ENCODE measurements at regions not wholly inside any gene's neighbourhood (a gene's known extent, or its start where the extent isn't known, plus 50 kb on each side); places are given as distances from the start of the nearest gene placed in this dataset.

- SMC1A ChIA-PET (ENCODE audit: uncharacterized antibody, unreplicated experiment): no interaction called here
- DNase-seq (ENCODE audit: low read depth, low spot score) (no peak), ATAC-seq (no peak), FAIRE-seq (no peak)
- no peaks in the 10 kb centered on the region for H3K27me3 ChIP-seq (replicated peaks in 1 of 2; ENCODE audit: control insufficient read depth in 2 of 2, insufficient read depth in 2 of 2, low read length in 1 of 2)
- no peak overlapping the region for H3K27ac ChIP-seq (ENCODE audit: control insufficient read depth, insufficient read depth)
- 0% methylated on average over 1 of the region's 1 CpG for WGBS (ENCODE audit: insufficient coverage, insufficient replicate concordance, low lambda C conversion rate, missing lambda C conversion rate)
- no peak overlapping the region for H2AFZ ChIP-seq (ENCODE audit: control insufficient read depth, low read depth, low read length)
- H3K79me2 ChIP-seq (ENCODE audit: control insufficient read depth, insufficient read depth, low read length): no peaks in the 10 kb centered on the region
- no peak overlapping the region for H3K9ac ChIP-seq (ENCODE audit: control insufficient read depth, insufficient read depth, low read length)
- H3K9me3 ChIP-seq (replicated peaks; ENCODE audit: control insufficient read depth, insufficient read depth, low read length): no peaks in the 10 kb centered on the region
- intact Hi-C loops (cut with micrococcal nuclease; ENCODE audit: unreplicated experiment) (no loop called here), in situ Hi-C loops (cut with MboI) (no loop called here)
- no peaks in the 10 kb centered on the region for H4K20me1 ChIP-seq (ENCODE audit: control insufficient read depth, insufficient read depth)
- H3K4me3 ChIP-seq: no peak overlapping the region
- H3K36me3 ChIP-seq (ENCODE audit: control insufficient read depth in 2 of 2, insufficient read depth in 2 of 2, low read length in 1 of 2): no peaks in the 10 kb centered on the region
- H3K4me1 ChIP-seq (ENCODE audit: control insufficient read depth, insufficient read depth, low read length): no peaks in the 10 kb centered on the region
- no peak overlapping the region for H3K4me2 ChIP-seq (ENCODE audit: control insufficient read depth, insufficient read depth)
- POLR2A ChIA-PET: interaction anchor here (0.7 kb wide), 1 partner anchor 402 kb away, joined by 4 read pairs; no protein-coding TSS in a partner anchor
- RAD21 ChIA-PET (ENCODE audit: unreplicated experiment): no interaction called here
- BruUV-seq (replicated peaks): no TSS peak
- TF ChIP-seq NFYB (IDR thresholded peaks at IDR 0.05; ENCODE audit: insufficient read depth, low read depth, low read length): no peak
- no peak for TF ChIP-seq USF1 (IDR thresholded peaks at IDR 0.05; ENCODE audit: borderline replicate concordance, extremely low read length, insufficient read depth, low read depth, low read length)
- no peak for TF ChIP-seq TBL1XR1 (IDR thresholded peaks at IDR 0.05; ENCODE audit: low read depth, low read length)
- no peak for TF ChIP-seq MEF2A (IDR thresholded peaks at IDR 0.05; ENCODE audit: insufficient read depth, low read depth, low read length)
- CTCF ChIA-PET: interaction anchor here (0.7 kb wide), 1 partner anchor 23 kb away, joined by 4 read pairs; no protein-coding TSS in a partner anchor
Measured at GRCh38 chr2:215540658-215541057, 104.8 kb upstream of the FN1 start.

- Histone ChIP-seq H3K4me1 (ENCODE audit: control insufficient read depth, insufficient read depth, low read length) (no peaks in the 10 kb centered on the region), H4K20me1 (ENCODE audit: control insufficient read depth, insufficient read depth) (no peaks in the 10 kb centered on the region), H3K27ac (ENCODE audit: control insufficient read depth, insufficient read depth) (no peak overlapping the region), H3K4me3 (no peak overlapping the region), H2AFZ (ENCODE audit: control insufficient read depth, low read depth, low read length) (no peak overlapping the region), H3K36me3 (ENCODE audit: control insufficient read depth in 2 of 2, insufficient read depth in 2 of 2, low read length in 1 of 2) (no peaks in the 10 kb centered on the region), H3K4me2 (ENCODE audit: control insufficient read depth, insufficient read depth) (no peak overlapping the region), H3K9me3 (replicated peaks; ENCODE audit: control insufficient read depth, insufficient read depth, low read length) (no peaks in the 10 kb centered on the region; the same call in 2 of the 3 replicates), H3K27me3 (replicated peaks in 1 of 2; ENCODE audit: control insufficient read depth in 2 of 2, insufficient read depth in 2 of 2, low read length in 1 of 2) (no peaks in the 10 kb centered on the region), H3K79me2 (ENCODE audit: control insufficient read depth, insufficient read depth, low read length) (no peaks in the 10 kb centered on the region), H3K9ac (ENCODE audit: control insufficient read depth, insufficient read depth, low read length) (no peak overlapping the region)
- in situ Hi-C loops (cut with MboI): no loop called here
- ATAC-seq (no peak), FAIRE-seq (no peak), DNase-seq (ENCODE audit: low read depth, low spot score) (no peak)
- ChIA-PET SMC1A (ENCODE audit: uncharacterized antibody, unreplicated experiment) (interaction anchor here (0.9 to 1.2 kb wide), 3 partner anchors 12 to 376 kb away, joined by 3 read pairs; no protein-coding TSS in a partner anchor), CTCF (no interaction called here), POLR2A (no interaction called here), RAD21 (ENCODE audit: unreplicated experiment) (no interaction called here)
- no peak for TF ChIP-seq RB1 (IDR thresholded peaks at IDR 0.05; ENCODE audit: borderline replicate concordance)
- TF ChIP-seq STAT1 (conservative IDR thresholded peaks at IDR 0.05): no peak
- TF ChIP-seq MEF2A (IDR thresholded peaks at IDR 0.05; ENCODE audit: insufficient read depth, low read depth, low read length): no peak
- TF ChIP-seq ZNF207 (IDR thresholded peaks at IDR 0.05; ENCODE audit: borderline replicate concordance): no peak
- no peak for TF ChIP-seq SMAD5 (IDR thresholded peaks at IDR 0.05; ENCODE audit: low read depth)
- no peak for TF ChIP-seq BCL11A (IDR thresholded peaks at IDR 0.05; ENCODE audit: low read depth, low read length)
- no peak for TF ChIP-seq GATAD2B (conservative IDR thresholded peaks at IDR 0.05; ENCODE audit: low read depth)
- TF ChIP-seq USF2 (IDR thresholded peaks at IDR 0.05; ENCODE audit: borderline replicate concordance, low read depth, low read length): no peak
- TF ChIP-seq SUZ12 (IDR thresholded peaks at IDR 0.05; ENCODE audit: unreplicated experiment): no peak
- no peak for TF ChIP-seq SREBF1 (IDR thresholded peaks at IDR 0.05; ENCODE audit: low read length)
- intact Hi-C loops (cut with micrococcal nuclease; ENCODE audit: unreplicated experiment): no loop called here
- WGBS (ENCODE audit: insufficient coverage, insufficient replicate concordance, low lambda C conversion rate, missing lambda C conversion rate): 2% methylated on average over 2 of the region's 2 CpGs
- BruUV-seq (replicated peaks): no TSS peak
Measured at GRCh38 chr2:215537611-215538010, 101.7 kb upstream of the FN1 start.
